Loucy (cell line): ENCODE measurements at regions not wholly inside any gene's neighbourhood (a gene's known extent, or its start where the extent isn't known, plus 50 kb on each side); places are given as distances from the start of the nearest gene placed in this dataset.

Experiments used
- H2AFZ ChIP-seq: fragments of 200-600 bp; sonication (generic); 2 replicates; pipeline ENCODE4 v1.6.0; 2016; ENCODE audit warnings: antibody characterized with exemption, mild to moderate bottlenecking, low read length, moderate library complexity
- H3F3A ChIP-seq: fragments of 200-600 bp; 2 replicates; pipeline ENCODE4 v1.6.0; 2016; ENCODE audit warnings: antibody characterized with exemption, low read depth, mild to moderate bottlenecking
- H3K27me3 ChIP-seq: fragments of 200-600 bp; sonication (generic); 2 replicates; pipeline ENCODE4 v1.6.1; 2014; ENCODE audit warnings: low read length, mild to moderate bottlenecking; ENCODE audit not compliant: insufficient read depth, poor library complexity, severe bottlenecking
- H3K36me3 ChIP-seq: fragments of 200-600 bp; sonication (generic); 2 replicates; pipeline ENCODE4 v1.6.1; 2016; ENCODE audit warnings: low read length; ENCODE audit not compliant: insufficient read depth
- H3K4me1 ChIP-seq: fragments of 200-600 bp; sonication (generic); 2 replicates; pipeline ENCODE4 v1.5.1; 2014; ENCODE audit warnings: low read length, mild to moderate bottlenecking; ENCODE audit not compliant: insufficient read depth, poor library complexity, severe bottlenecking
- H3K4me2 ChIP-seq: fragments of 200-600 bp; sonication (generic); 2 replicates; pipeline ENCODE4 v1.6.0; 2014; ENCODE audit warnings: antibody characterized with exemption, low read length, low read depth, mild to moderate bottlenecking; ENCODE audit not compliant: poor library complexity, severe bottlenecking
- H3K4me3 ChIP-seq: fragments of 200-600 bp; sonication (generic); 2 replicates; pipeline ENCODE4 v1.5.1; 2014; ENCODE audit warnings: low read length, mild to moderate bottlenecking, mixed read lengths; ENCODE audit not compliant: poor library complexity, severe bottlenecking
- H3K79me2 ChIP-seq: fragments of 200-600 bp; sonication (generic); 2 replicates; pipeline ENCODE4 v1.6.1; 2014; ENCODE audit warnings: low read length; ENCODE audit not compliant: insufficient read depth
- H3K9ac ChIP-seq: fragments of 200-600 bp; sonication (generic); 2 replicates; pipeline ENCODE4 v1.6.0; 2014; ENCODE audit warnings: mild to moderate bottlenecking, low read depth, low read length, moderate library complexity; ENCODE audit not compliant: poor library complexity, severe bottlenecking
- H3K9me2 ChIP-seq: fragments of 200-600 bp; sonication (generic); replicated peaks from 2 replicates; pipeline ENCODE4 v1.6.1; 2016; ENCODE audit warnings: low read depth, low read length, mixed read lengths
- H3K9me3 ChIP-seq: fragments of 200-600 bp; sonication (generic); 2 replicates; pipeline ENCODE4 v1.6.1; 2014; ENCODE audit warnings: mild to moderate bottlenecking, antibody characterized with exemption, low read length, low read depth; ENCODE audit not compliant: insufficient read depth
- H4K20me1 ChIP-seq: fragments of 200-600 bp; sonication (generic); 2 replicates; pipeline ENCODE4 v1.6.0; 2014; ENCODE audit warnings: antibody characterized with exemption, low read length, mild to moderate bottlenecking; ENCODE audit not compliant: insufficient read depth, poor library complexity, severe bottlenecking
- EZH2phosphoT487 ChIP-seq: fragments of 200-600 bp; IDR thresholded peaks from 2 replicates; pipeline ENCODE4 v1.6.1; 2018; ENCODE audit warnings: antibody characterized with exemption, mild to moderate bottlenecking, moderate library complexity, borderline replicate concordance
- TF ChIP-seq, protein P1 (sequence below): fragments of 200-600 bp; sonication (generic); conservative IDR thresholded peaks from 2 replicates; pipeline ENCODE4 v1.5.1; 2014; ENCODE audit warnings: mild to moderate bottlenecking, antibody characterized with exemption, low read length

DNA sequence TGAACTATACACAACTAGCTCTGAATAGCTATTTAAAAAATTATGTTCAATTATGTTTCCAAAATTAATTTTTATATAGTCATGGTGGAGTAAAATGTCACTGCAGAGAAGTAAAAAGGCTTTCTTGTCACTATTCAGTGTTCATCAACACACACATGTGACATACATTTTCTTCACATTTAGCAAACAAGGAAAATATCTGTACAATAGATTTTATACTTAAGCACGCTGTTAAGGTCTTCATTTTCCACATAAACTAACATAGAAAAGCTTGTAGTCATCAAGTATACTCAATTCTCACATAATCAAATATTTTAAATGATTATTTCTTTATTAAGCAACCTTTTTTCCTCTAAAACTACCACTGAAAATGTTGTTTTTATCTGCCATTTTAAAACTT, 141.2 kb upstream of the DIO2 start:
- TF ChIP-seq EZH2phosphoT487 = no peak
- TF ChIP-seq, protein P1, sequence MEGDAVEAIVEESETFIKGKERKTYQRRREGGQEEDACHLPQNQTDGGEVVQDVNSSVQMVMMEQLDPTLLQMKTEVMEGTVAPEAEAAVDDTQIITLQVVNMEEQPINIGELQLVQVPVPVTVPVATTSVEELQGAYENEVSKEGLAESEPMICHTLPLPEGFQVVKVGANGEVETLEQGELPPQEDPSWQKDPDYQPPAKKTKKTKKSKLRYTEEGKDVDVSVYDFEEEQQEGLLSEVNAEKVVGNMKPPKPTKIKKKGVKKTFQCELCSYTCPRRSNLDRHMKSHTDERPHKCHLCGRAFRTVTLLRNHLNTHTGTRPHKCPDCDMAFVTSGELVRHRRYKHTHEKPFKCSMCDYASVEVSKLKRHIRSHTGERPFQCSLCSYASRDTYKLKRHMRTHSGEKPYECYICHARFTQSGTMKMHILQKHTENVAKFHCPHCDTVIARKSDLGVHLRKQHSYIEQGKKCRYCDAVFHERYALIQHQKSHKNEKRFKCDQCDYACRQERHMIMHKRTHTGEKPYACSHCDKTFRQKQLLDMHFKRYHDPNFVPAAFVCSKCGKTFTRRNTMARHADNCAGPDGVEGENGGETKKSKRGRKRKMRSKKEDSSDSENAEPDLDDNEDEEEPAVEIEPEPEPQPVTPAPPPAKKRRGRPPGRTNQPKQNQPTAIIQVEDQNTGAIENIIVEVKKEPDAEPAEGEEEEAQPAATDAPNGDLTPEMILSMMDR = no peak
- Histone ChIP-seq H2AFZ (no peak overlapping the region), H4K20me1 (no peaks in the 10 kb centered on the region), H3K9me2 (no peaks in the 10 kb centered on the region), H3K9me3 (no peaks in the 10 kb centered on the region), H3K4me2 (no peak overlapping the region), H3K4me3 (no peak overlapping the region), H3K4me1 (peaks cover 12% of the 10 kb centered on the region), H3K9ac (no peak overlapping the region), H3K36me3 (no peaks in the 10 kb centered on the region), H3K79me2 (no peaks in the 10 kb centered on the region), H3F3A (no peaks in the 10 kb centered on the region), H3K27me3 (no peaks in the 10 kb centered on the region)

DNA sequence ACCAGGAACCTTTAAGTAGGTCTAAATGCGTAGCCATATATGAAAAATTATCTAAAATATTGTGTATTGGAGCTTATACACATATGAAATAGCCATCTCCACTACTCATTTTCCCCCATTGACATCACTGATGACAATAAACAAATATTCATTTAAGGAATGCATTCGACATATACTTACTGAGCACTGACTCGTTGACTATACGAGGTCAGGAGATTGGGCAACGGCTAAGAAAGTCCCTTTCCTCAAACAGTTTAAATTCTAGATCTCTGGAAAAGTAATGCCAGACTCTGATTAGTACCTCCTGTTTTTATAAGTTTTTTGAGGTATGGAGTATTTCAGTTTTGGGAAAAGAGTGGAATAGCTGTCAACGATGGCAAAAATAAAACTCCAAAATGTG, 139.4 kb upstream of the DIO2 start:
- Histone ChIP-seq H3K4me1 (peaks cover 12% of the 10 kb centered on the region), H3F3A (no peaks in the 10 kb centered on the region), H2AFZ (no peak overlapping the region), H3K9me3 (no peaks in the 10 kb centered on the region), H3K4me3 (no peak overlapping the region), H4K20me1 (no peaks in the 10 kb centered on the region), H3K27me3 (no peaks in the 10 kb centered on the region), H3K9ac (no peak overlapping the region), H3K4me2 (no peak overlapping the region), H3K9me2 (no peaks in the 10 kb centered on the region), H3K36me3 (no peaks in the 10 kb centered on the region), H3K79me2 (no peaks in the 10 kb centered on the region)
- TF ChIP-seq, protein P1 = no peak
- TF ChIP-seq EZH2phosphoT487 = no peak

DNA sequence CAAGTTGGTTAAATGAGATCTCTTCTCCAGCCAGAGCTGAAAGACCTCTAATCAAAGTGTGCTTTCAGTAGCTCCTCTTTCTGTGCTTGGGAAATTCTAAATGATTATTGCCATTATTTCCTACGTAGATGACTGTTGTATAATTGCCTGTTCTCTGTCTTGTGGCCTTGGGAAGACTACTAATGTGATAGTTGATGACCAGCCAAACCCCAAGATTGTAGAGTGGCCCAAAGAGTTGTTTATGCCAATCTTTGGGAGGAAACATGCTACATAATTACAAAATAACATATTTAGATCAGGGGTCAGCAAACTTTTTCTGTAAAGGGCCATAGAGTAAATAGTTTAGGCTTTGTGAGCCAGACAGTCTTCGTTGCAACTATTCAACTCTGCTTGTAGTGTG, 135.1 kb upstream of the DIO2 start:
- no peak for TF ChIP-seq EZH2phosphoT487
- TF ChIP-seq, protein P1 = no peak
- Histone ChIP-seq H3F3A (no peaks in the 10 kb centered on the region), H3K4me3 (no peak overlapping the region), H3K4me1 (peaks cover 3% of the 10 kb centered on the region), H3K27me3 (no peaks in the 10 kb centered on the region), H3K79me2 (no peaks in the 10 kb centered on the region), H3K9me3 (no peaks in the 10 kb centered on the region), H3K9ac (no peak overlapping the region), H3K4me2 (no peak overlapping the region), H2AFZ (no peak overlapping the region), H3K36me3 (no peaks in the 10 kb centered on the region), H3K9me2 (no peaks in the 10 kb centered on the region), H4K20me1 (no peaks in the 10 kb centered on the region)
